ENCODE measurements at regions not wholly inside any gene's neighbourhood (a gene's known extent, or its start where the extent isn't known, plus 50 kb on each side); places are given as distances from the start of the nearest gene placed in this dataset.
"Not testable (repeated sequence)": the region's sequence is repeated elsewhere in the genome, so short reads cannot be mapped to it uniquely, and the experiment has no call there.

DNA sequence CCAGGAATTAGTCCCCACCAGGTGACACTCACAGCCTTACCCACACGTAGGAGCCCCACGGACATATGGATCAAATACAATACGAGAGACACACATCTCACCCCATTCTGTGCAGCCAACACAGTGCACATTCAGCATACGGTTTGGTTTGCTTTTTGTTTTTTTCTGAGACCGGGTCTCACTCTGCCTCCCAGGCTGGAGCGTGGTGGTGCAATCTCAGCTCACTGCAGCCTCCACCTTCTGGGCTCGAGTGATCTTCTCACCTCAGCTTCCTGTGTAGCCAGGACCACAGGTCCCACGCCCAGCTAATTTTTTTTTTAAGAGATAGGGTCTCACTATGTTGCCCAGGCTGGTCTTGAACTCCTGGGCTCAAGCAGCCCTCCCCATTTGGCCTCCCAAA, 102.8 kb downstream of the POTEB start:
- H3K4me3 ChIP-seq (ENCODE audit: low read length); H3K27me3 ChIP-seq (ENCODE audit: control insufficient read depth, insufficient read depth); H3K4me1 ChIP-seq (ENCODE audit: control insufficient read depth, insufficient read depth, low read length); DNase-seq; H3K9me3 ChIP-seq (ENCODE audit: control insufficient read depth, low read length); ATAC-seq; intact Hi-C loops (cut with DNase I); H3K27ac ChIP-seq (ENCODE audit: low read length): not testable (repeated sequence)
- no CpG with 5 or more reads among the region's 8 CpGs for WGBS

DNA sequence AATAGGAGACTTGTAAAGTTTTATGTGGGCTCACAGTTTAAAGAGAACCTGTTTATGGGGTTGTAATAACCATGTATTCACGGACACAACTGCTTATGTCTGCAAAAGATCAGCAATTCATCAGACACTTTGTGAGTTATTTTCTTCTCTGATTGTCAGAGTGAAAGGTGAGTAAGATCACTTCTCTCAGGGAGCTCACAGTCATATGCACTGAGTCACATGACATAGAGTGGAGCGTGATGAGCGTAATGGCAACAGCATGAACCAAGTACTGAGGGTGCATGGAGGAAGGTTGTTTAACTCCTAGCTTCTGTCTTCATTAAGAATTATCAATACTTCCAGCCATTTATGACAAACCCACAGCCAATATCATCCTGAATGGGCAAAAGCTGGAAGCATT, 111.0 kb downstream of the POTEB start:
- H3K4me1 ChIP-seq (ENCODE audit: control insufficient read depth, insufficient read depth, low read length); H3K27ac ChIP-seq (ENCODE audit: low read length); H3K9me3 ChIP-seq (ENCODE audit: control insufficient read depth, low read length); intact Hi-C loops (cut with DNase I); ATAC-seq; DNase-seq; H3K27me3 ChIP-seq (ENCODE audit: control insufficient read depth, insufficient read depth); H3K4me3 ChIP-seq (ENCODE audit: low read length): not testable (repeated sequence)
- no CpG with 5 or more reads among the region's 3 CpGs for WGBS

DNA sequence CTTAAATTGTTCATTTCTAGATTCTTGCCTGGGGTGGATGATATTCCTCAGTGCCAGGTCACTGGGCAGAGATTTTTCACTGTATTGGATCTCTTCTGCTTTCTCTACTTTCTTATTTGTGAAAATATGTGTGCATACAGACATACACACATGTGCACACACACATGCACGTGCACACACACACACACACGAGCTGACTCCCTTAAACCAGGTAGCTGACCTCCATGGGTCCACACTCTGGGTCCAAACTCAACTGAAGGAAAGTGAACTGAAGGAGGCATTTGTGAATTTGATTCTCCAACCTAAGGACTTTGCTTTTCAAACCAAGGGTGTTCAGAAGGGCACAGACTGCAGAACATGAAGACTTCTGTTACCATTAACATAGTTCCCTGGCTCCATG, 113.8 kb downstream of the POTEB start:
- DNase-seq; H3K27me3 ChIP-seq (ENCODE audit: control insufficient read depth, insufficient read depth); intact Hi-C loops (cut with DNase I); ATAC-seq; H3K9me3 ChIP-seq (ENCODE audit: control insufficient read depth, low read length); H3K4me3 ChIP-seq (ENCODE audit: low read length); H3K27ac ChIP-seq (ENCODE audit: low read length); H3K4me1 ChIP-seq (ENCODE audit: control insufficient read depth, insufficient read depth, low read length): not testable (repeated sequence)
- WGBS: 22% methylated on average over 2 of the region's 2 CpGs

DNA sequence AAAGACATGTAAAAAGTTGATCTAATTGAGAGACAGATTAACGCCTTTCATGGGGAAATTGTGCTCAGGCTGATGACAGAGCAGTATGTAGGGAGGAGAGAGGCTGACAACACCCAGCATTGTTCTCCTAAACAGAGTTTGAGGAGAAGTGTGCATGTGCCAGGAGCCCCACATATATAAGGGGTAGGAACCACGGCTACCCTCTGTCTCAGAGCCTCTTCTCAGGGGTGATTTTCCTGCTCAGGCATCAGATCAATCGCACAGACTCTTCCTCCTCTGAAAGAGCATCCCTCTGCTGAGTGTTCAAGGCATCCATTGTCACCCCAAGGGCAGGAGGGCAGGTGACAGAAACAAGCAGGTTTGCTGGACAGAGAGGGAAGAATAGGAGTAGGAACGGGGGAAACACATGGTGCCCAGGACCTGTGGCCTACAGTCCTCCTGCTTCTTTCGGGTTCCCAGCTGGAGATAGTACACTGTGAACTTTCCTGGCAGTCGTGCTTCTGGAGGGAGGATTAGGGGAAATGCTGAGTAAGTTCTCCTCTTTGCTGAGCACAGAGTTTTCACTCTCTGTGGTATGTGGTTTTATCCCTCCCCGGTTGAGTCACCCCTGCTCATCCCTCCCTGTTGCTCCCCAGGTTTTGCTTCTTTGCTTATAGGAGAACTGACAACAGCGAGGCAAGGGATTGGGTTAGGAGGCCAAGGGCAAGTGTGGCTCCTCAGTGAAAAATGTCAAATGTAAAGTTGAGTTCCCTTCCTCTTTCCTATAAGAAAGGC, 117.1 kb downstream of the POTEB start:
- 48% methylated on average over 3 of the region's 8 CpGs for WGBS
- not testable (repeated sequence) for DNase-seq

DNA sequence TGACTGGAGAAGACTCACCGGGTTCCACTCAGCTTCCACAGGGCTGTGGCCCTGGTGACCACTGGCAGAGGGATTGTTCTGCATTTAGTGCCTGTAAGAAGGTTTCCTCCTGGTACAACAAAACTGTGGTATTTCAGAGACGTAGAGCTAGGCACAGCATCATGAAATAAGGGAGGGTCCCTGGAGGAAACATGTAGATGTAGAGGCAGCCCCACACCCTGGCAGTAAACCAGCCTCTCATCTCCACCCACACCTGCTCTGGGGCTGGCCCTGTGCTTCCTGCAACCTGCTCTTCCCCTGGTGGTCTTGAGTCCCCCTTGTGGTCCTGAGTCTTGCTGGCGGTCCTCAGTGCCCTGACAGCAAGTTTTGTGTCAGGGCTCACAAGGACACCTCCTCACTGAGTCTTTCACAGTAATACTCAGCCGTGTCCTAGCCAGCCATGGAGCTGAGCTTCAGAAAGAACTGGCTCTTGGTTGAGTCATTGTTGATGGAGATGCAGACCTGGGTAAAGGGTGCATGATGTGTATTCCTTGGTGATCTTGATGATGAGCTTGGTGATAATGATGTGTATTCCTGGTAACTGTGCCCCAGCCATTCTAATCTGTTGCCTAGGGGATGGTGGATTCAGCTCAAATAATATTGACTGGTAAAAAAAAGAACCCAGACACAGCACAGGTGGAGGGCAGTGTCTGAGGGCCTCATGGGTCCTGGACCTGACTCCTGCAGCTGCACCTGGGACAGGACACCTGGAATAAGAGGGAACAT, 118.0 kb downstream of the POTEB start:
- DNase-seq; H3K27me3 ChIP-seq (ENCODE audit: control insufficient read depth, insufficient read depth); H3K9me3 ChIP-seq (ENCODE audit: control insufficient read depth, low read length); H3K27ac ChIP-seq (ENCODE audit: low read length); H3K4me1 ChIP-seq (ENCODE audit: control insufficient read depth, insufficient read depth, low read length); H3K4me3 ChIP-seq (ENCODE audit: low read length); intact Hi-C loops (cut with DNase I); ATAC-seq: not testable (repeated sequence)
- WGBS: 38% methylated on average over 1 of the region's 4 CpGs

More for the DNA sequence above, 117.1 kb downstream of the POTEB start:
- H3K27ac ChIP-seq (ENCODE audit: low read length); H3K9me3 ChIP-seq (ENCODE audit: control insufficient read depth, low read length); H3K4me1 ChIP-seq (ENCODE audit: control insufficient read depth, insufficient read depth, low read length); H3K4me3 ChIP-seq (ENCODE audit: low read length); H3K27me3 ChIP-seq (ENCODE audit: control insufficient read depth, insufficient read depth); intact Hi-C loops (cut with DNase I): not testable (repeated sequence)
- peak; percentile 36 to 59 for ATAC-seq

DNA sequence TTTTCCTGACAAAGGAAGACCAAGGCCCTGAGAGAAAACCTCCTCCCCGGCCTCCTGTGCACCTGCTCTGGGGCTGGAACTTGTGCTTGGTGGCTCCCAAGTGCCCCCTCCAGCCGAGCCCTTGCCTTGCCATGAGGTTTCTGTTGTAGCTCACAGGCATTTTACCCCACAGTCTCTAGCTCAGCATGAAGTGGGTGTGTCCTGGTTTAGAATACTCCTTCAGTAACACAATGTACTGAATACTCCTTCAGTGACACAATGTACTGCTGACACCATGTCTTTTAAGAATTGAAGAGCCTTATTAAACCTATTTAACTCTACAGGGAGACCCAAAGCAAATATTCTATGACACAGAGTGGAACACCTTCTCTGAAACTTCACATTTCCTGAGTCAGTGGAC, 123.7 kb downstream of the POTEB start:
- H3K4me3 ChIP-seq (ENCODE audit: low read length); ATAC-seq; H3K27me3 ChIP-seq (ENCODE audit: control insufficient read depth, insufficient read depth); H3K4me1 ChIP-seq (ENCODE audit: control insufficient read depth, insufficient read depth, low read length); H3K9me3 ChIP-seq (ENCODE audit: control insufficient read depth, low read length); DNase-seq; H3K27ac ChIP-seq (ENCODE audit: low read length); intact Hi-C loops (cut with DNase I): not testable (repeated sequence)
- no CpG with 5 or more reads among the region's 2 CpGs for WGBS

DNA sequence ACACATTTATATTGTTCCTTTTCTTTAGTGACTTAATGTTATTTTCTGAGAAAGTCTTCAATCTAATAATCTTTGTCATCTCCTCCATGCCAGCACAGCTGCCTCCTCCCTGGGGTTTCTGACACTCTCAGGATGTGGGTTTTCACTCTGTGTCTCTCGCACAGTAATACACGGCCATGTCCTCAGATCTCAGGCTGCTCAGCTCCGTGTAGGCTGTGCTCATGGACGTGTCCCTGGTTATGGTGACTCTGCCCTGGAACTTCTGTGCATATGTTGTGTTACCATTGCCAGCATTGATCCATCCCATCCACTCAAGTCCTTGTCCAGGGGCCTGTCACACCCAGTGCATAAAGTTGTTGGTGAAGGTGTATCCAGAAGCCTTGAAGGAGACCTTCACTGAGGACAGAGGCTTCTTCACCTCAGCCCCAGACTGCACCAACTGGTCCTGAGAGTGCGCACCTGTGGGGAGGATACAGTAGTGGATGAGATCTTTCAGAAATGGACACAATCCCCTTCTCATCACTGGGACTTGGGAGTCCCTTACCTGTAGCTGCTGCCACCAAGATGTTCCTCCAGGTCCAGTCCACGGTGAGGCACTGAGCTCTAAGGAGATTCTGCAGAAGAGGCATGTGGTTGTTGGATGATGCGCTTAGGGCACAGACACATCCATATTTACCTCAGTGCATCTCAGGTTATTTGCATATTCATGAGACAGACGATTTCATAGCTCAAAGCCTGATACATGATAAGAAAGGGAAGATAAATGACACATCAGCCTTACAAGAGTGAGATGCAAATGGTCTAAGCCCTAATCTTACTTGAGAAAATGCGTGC, 125.2 kb downstream of the POTEB start:
- H3K4me1 ChIP-seq (ENCODE audit: control insufficient read depth, insufficient read depth, low read length); H3K4me3 ChIP-seq (ENCODE audit: low read length); H3K27me3 ChIP-seq (ENCODE audit: control insufficient read depth, insufficient read depth); ATAC-seq; intact Hi-C loops (cut with DNase I); DNase-seq; H3K27ac ChIP-seq (ENCODE audit: low read length); H3K9me3 ChIP-seq (ENCODE audit: control insufficient read depth, low read length): not testable (repeated sequence)
- WGBS: 39% methylated on average over 4 of the region's 9 CpGs

DNA sequence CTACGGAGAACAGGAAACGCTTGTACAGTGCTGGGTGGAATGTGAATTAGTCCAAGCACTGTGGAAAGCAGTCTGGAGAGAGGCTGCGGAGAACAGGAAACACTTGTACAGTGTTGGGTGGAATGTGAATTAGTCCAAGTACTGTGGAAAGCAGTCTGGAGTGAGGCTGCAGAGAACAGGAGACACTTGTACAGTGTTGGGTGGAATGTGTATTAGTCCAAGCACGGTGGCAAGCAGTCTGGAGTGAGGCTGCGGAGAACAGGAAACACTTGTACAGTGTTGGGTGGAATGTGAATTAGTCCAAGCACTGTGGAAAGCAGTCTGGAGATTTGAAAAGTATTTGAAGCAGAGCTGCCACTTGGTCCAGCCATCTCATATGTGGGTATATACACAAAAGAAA, 128.4 kb downstream of the POTEB start:
- intact Hi-C loops (cut with DNase I); ATAC-seq; H3K4me3 ChIP-seq (ENCODE audit: low read length); H3K9me3 ChIP-seq (ENCODE audit: control insufficient read depth, low read length); DNase-seq; H3K4me1 ChIP-seq (ENCODE audit: control insufficient read depth, insufficient read depth, low read length); H3K27me3 ChIP-seq (ENCODE audit: control insufficient read depth, insufficient read depth); H3K27ac ChIP-seq (ENCODE audit: low read length): not testable (repeated sequence)
- WGBS: 62% methylated on average over 2 of the region's 5 CpGs

DNA sequence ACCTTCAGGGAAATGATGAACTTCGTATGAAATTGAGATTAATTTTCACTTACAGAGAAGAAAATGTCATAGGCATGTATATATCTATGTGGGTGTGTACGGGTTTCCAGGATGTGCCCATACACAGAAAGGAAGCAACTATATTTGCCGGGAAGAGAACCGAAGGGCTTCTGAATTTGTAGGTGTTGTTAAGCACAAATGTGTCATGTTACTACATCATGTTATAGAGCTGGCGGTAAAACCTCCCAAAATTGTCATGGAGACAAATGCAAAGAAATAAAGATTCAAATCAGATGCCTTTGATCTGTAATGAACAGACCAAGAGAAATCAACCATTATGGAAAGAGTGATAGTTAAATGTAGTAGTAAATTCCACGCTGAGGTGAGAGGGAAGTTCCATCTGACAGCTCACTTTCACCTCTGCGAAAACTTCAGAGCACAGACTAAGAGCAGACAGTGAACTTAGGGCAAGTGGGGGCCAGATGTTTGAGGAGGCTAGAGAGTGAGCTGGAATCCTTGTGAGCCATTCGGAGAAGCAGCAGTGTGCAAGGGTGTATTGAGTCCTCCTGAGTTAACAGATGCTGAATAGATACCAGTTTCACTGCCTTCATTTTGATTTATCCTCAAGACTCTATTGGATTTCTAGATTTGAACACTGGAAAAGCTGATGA, 133.2 kb downstream of the POTEB start:
- DNase-seq; ATAC-seq; intact Hi-C loops (cut with DNase I); H3K4me1 ChIP-seq (ENCODE audit: control insufficient read depth, insufficient read depth, low read length); H3K27me3 ChIP-seq (ENCODE audit: control insufficient read depth, insufficient read depth); H3K4me3 ChIP-seq (ENCODE audit: low read length); H3K9me3 ChIP-seq (ENCODE audit: control insufficient read depth, low read length); H3K27ac ChIP-seq (ENCODE audit: low read length): not testable (repeated sequence)
- WGBS: 81% methylated on average over 3 of the region's 8 CpGs

DNA sequence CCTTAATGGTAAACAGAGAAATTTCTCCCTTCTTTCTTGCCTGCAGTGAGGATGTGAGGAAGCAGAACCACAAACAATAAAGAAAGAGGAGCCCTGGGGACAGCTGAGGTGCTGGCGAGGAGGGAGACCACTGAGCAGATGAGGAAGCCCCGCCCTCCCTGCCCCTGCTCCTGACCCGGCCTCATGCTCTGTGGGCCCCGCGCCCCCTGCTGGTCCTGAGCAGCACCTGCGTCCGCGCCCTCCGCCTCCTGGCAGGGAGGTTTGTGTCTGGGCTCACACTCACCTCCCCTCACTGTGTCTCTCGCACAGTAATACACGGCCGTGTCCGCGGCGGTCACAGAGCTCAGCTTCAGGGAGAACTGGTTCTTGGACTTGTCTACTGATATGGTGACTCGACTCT, 135.5 kb downstream of the POTEB start:
- intact Hi-C loops (cut with DNase I); H3K4me3 ChIP-seq (ENCODE audit: low read length); H3K4me1 ChIP-seq (ENCODE audit: control insufficient read depth, insufficient read depth, low read length); H3K27ac ChIP-seq (ENCODE audit: low read length); H3K9me3 ChIP-seq (ENCODE audit: control insufficient read depth, low read length); DNase-seq; ATAC-seq; H3K27me3 ChIP-seq (ENCODE audit: control insufficient read depth, insufficient read depth): not testable (repeated sequence)
- WGBS: 87% methylated on average over 8 of the region's 16 CpGs
